ENCODE measurements at regions not wholly inside any gene's neighbourhood (a gene's known extent, or its start where the extent isn't known, plus 50 kb on each side); places are given as distances from the start of the nearest gene placed in this dataset.

- Histone ChIP-seq H3K9me3 (peaks cover under 1% of the 10 kb centered on the region; the same call in 1 of the 2 replicates), H3K4me1 (no peaks in the 10 kb centered on the region), H3K36me3 (no peaks in the 10 kb centered on the region), H3K27me3 (no peaks in the 10 kb centered on the region), H3K4me3 (ENCODE audit: low read depth, low read length) (no peak overlapping the region)
- TF ChIP-seq CTCF (IDR thresholded peaks at IDR 0.05; ENCODE audit: low read depth, low read length): no peak
- DNase-seq: no peak
Measured at GRCh38 chr3:150302246-150302645, 105.9 kb upstream of the TSC22D2 start.

GRCh38 chr3:150300852-150301517 is 107.1 kb upstream of the TSC22D2 start:
- no peaks in the 10 kb centered on the region for H3K36me3 ChIP-seq
- TF ChIP-seq CTCF (IDR thresholded peaks at IDR 0.05; ENCODE audit: low read depth, low read length): no peak
- H3K4me3 ChIP-seq (ENCODE audit: low read depth, low read length): no peak overlapping the region
- H3K4me1 ChIP-seq: no peaks in the 10 kb centered on the region
- no peak for DNase-seq
- H3K9me3 ChIP-seq: no peaks in the 10 kb centered on the region
- no peaks in the 10 kb centered on the region for H3K27me3 ChIP-seq

- H3K36me3 ChIP-seq: no peaks in the 10 kb centered on the region
- no peak for TF ChIP-seq CTCF (IDR thresholded peaks at IDR 0.05; ENCODE audit: low read depth, low read length)
- DNase-seq: no peak
- no peaks in the 10 kb centered on the region for H3K27me3 ChIP-seq
- H3K4me1 ChIP-seq: no peaks in the 10 kb centered on the region
- no peak overlapping the region for H3K4me3 ChIP-seq (ENCODE audit: low read depth, low read length)
- no peaks in the 10 kb centered on the region for H3K9me3 ChIP-seq
Measured at GRCh38 chr3:150300388-150300787, 107.7 kb upstream of the TSC22D2 start.

- no peak for TF ChIP-seq CTCF (IDR thresholded peaks at IDR 0.05; ENCODE audit: low read depth, low read length)
- H3K36me3 ChIP-seq: no peaks in the 10 kb centered on the region
- no peaks in the 10 kb centered on the region for H3K4me1 ChIP-seq
- no peaks in the 10 kb centered on the region for H3K27me3 ChIP-seq
- no peak for DNase-seq
- no peaks in the 10 kb centered on the region for H3K9me3 ChIP-seq
- H3K4me3 ChIP-seq (ENCODE audit: low read depth, low read length): no peak overlapping the region
Measured at GRCh38 chr3:150299201-150299600, 108.9 kb upstream of the TSC22D2 start.

- no peaks in the 10 kb centered on the region for H3K27me3 ChIP-seq
- H3K4me1 ChIP-seq: no peaks in the 10 kb centered on the region
- no peaks in the 10 kb centered on the region for H3K9me3 ChIP-seq
- no peak overlapping the region for H3K4me3 ChIP-seq (ENCODE audit: low read depth, low read length)
- DNase-seq: no peak
- no peaks in the 10 kb centered on the region for H3K36me3 ChIP-seq
- no peak for TF ChIP-seq CTCF (IDR thresholded peaks at IDR 0.05; ENCODE audit: low read depth, low read length)
Measured at GRCh38 chr3:150296966-150297365, 111.1 kb upstream of the TSC22D2 start.

- H3K4me3 ChIP-seq (ENCODE audit: low read depth, low read length): no peak overlapping the region
- H3K4me1 ChIP-seq: no peaks in the 10 kb centered on the region
- H3K36me3 ChIP-seq: no peaks in the 10 kb centered on the region
- no peaks in the 10 kb centered on the region for H3K27me3 ChIP-seq
- H3K9me3 ChIP-seq: no peaks in the 10 kb centered on the region
- DNase-seq: no peak
- TF ChIP-seq CTCF (IDR thresholded peaks at IDR 0.05; ENCODE audit: low read depth, low read length): no peak
Measured at GRCh38 chr3:150296123-150296735, 111.9 kb upstream of the TSC22D2 start.

All from BE2C (cell line).